ENCODE measurements at regions not wholly inside any gene's neighbourhood (a gene's known extent, or its start where the extent isn't known, plus 50 kb on each side); places are given as distances from the start of the nearest gene placed in this dataset.

DNA sequence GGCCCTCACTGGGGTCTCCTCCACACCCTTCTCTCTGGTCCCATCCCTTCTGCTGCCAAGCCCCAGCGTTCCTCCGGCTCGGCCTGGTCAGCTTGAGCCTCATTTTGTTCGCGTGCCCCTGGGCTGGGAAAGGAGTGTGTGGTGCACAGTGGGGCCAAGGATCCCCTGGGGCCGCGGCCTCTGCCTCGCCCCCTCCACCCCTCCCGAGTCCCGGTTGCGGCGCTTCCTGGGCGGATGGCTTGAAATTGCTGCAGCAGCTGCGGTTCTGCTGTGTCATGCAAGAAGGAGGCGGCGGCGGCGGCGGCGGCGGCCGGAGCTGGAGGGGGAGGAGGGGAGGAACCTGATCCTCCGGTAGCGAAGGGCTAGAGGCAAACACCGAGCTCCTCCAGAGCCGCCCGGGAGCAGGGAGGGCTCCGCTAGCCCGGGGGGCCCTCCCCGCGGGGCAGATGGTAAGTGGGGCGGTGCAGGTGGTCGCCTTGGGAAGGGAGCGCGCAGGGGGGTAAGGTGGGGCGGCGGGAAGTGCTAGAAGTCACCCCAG lies 217.8 kb upstream of the MKLN1 start (continued):
- TF ChIP-seq ETV6 (CRISPR knock-in tag; IDR thresholded peaks at IDR 0.05), result peak; percentile 45; the same call in 1 of the 2 replicates
- TF ChIP-seq NR1H2 (CRISPR knock-in tag; IDR thresholded peaks at IDR 0.05), result no peak
- TF ChIP-seq ATF1 (CRISPR knock-in tag; IDR thresholded peaks at IDR 0.05), result no peak
- TF ChIP-seq, protein P1, sequence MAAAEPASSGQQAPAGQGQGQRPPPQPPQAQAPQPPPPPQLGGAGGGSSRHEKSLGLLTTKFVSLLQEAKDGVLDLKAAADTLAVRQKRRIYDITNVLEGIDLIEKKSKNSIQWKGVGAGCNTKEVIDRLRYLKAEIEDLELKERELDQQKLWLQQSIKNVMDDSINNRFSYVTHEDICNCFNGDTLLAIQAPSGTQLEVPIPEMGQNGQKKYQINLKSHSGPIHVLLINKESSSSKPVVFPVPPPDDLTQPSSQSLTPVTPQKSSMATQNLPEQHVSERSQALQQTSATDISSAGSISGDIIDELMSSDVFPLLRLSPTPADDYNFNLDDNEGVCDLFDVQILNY (CRISPR knock-in tag; IDR thresholded peaks at IDR 0.05), result no peak
- TF ChIP-seq ZNF138 (CRISPR knock-in tag; conservative IDR thresholded peaks at IDR 0.05), result no peak
- TF ChIP-seq, protein P2, sequence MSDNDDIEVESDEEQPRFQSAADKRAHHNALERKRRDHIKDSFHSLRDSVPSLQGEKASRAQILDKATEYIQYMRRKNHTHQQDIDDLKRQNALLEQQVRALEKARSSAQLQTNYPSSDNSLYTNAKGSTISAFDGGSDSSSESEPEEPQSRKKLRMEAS (CRISPR knock-in tag; IDR thresholded peaks at IDR 0.05), result peak; percentile 20; the same call in 1 of the 2 replicates
- TF ChIP-seq FOXP1 (CRISPR knock-in tag; IDR thresholded peaks at IDR 0.05; ENCODE audit: borderline replicate concordance), result peak; percentile 68; the same call in 1 of the 2 replicates
- no peak for TF ChIP-seq ZNF232 (CRISPR knock-in tag; IDR thresholded peaks at IDR 0.05)

DNA sequence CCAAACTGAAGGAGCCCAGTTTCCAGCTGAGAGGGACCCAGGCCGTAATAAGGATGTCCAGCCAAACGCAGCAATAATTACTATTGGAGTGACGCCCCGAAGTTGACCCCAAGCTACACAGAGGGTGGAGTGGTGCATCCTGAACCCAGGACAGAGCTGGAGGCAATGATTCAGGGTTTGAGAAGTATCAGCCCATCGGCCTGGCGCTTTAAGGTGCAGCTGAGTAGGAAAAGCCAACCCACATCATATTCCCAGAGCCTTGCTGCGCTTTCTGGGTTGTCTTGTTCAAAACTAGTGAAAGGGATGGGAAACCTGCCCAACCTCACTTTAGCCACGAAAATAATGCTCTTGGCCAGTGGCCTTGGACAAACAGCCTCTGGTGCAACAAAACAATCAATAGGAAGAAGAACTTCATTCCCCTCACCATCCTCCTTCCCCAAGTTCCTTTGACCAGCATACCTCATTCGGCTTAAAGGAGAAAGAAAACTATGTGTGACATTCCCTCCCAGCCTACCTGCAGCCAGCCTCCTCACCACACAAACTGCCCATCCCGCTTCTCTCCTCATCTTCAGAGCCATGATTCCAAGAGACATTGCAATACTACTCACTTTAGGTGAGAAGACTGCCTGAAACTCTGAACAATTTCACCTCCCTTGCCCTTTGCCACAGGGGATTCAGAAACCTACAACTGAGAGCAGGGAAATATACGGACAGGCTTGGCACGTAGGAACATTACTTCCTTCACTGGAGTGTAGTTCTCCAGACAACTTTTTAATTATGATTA lies 217.2 kb upstream of the MKLN1 start:
- Mint-ChIP-seq H3K9me3 (no peaks in the 10 kb centered on the region), H3K4me1 (peaks cover 36% of the 10 kb centered on the region), H3K27ac (peak overlapping the region; percentile 61), H3K4me3 (peak overlapping the region; percentile 95), H3K36me3 (no peaks in the 10 kb centered on the region), H3K27me3 (ENCODE audit: low read depth) (peaks cover 12% of the 10 kb centered on the region)
- ChIA-PET POLR2A (interaction anchor here (0.6 to 1.7 kb wide), 6 partner anchors 14 to 217 kb away, joined by 3 to 10 read pairs (median 4); partner anchors contain the start of gene MKLN1), CTCF (interaction anchor here (0.7 to 2.4 kb wide), 9 partner anchors 38 to 436 kb away, joined by 3 to 15 read pairs (median 5); no protein-coding TSS in a partner anchor)
- no peak for DNase-seq (ENCODE audit: low spot score)
- TF ChIP-seq, protein P3, sequence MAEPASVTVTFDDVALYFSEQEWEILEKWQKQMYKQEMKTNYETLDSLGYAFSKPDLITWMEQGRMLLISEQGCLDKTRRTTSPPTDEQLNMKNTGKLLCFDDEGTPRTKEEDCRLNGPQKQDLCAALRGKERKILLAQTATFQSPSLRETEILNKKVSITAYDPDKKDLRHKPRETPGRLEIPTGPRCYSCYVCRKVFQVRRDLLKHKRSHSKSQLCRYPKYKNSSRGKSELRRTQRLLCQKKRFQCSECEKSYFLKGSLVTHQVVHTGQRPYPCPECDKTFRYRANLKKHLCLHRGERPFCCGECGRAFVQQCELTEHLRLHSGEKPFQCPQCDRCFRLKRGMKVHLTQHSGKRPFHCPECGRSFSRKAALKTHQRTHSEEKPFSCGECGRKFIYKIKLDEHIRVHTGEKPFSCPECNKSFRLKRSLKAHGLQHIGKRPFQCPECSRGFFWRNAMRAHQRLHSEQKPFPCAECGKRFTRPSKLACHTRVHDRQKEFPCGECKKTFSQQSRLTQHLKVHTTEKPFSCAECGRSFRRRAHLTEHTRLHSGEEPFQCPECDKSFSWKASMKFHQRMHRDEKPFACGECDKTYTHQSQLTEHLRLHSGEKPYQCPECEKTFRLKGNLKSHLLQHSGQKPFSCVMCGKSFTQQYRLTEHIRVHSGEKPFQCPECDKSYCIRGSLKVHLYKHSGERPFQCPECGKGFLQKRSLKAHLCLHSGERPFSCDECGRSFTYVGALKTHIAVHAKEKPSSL (CRISPR knock-in tag; conservative IDR thresholded peaks at IDR 0.05), result no peak
- TF ChIP-seq, protein P4, sequence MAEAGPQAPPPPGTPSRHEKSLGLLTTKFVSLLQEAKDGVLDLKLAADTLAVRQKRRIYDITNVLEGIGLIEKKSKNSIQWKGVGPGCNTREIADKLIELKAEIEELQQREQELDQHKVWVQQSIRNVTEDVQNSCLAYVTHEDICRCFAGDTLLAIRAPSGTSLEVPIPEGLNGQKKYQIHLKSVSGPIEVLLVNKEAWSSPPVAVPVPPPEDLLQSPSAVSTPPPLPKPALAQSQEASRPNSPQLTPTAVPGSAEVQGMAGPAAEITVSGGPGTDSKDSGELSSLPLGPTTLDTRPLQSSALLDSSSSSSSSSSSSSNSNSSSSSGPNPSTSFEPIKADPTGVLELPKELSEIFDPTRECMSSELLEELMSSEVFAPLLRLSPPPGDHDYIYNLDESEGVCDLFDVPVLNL (CRISPR knock-in tag; IDR thresholded peaks at IDR 0.05; ENCODE audit: borderline replicate concordance, low read depth), result no peak
- TF ChIP-seq FOXJ3 (CRISPR knock-in tag; IDR thresholded peaks at IDR 0.05; ENCODE audit: borderline replicate concordance), result no peak
- TF ChIP-seq SMAD4 (CRISPR knock-in tag; IDR thresholded peaks at IDR 0.05), result no peak
- TF ChIP-seq, protein P2 (CRISPR knock-in tag; IDR thresholded peaks at IDR 0.05), result no peak
- no peak for TF ChIP-seq NR3C1 (CRISPR knock-in tag; conservative IDR thresholded peaks at IDR 0.05; ENCODE audit: low read depth)
- ATAC-seq, result no peak

DNA sequence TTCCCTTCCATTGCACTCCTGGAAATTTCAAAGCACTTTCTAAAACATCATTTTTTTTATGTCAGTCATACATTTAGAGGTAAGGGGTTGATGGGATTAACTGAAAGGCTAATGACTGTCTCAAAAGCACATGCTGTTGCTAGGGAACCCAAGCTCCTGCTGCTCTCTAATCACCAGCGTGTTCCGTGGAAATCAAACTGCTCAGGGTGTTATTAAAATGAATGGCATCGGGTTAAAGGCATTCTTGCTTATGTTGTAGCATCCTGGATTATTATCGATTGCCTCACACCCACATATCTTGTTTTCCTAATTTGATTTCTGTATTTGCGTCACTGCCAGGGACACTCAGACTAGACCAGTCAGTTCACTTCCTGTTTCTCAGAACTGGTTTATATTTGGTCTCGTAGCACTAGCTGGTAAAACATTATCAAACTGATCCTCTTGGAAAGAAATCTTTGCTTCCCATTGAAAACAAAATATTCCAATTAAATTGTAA lies 216.5 kb upstream of the MKLN1 start:
- peaks cover 36% of the 10 kb centered on the region for H3K4me1 Mint-ChIP-seq
- H3K9me3 Mint-ChIP-seq, result no peaks in the 10 kb centered on the region
- TF ChIP-seq ZNF121 (CRISPR knock-in tag; IDR thresholded peaks at IDR 0.05), result no peak
- 0 out of 2 replicates have a peak, but pooled peaks have one; percentile 25 for TF ChIP-seq SMAD3 (CRISPR knock-in tag; IDR thresholded peaks at IDR 0.05; ENCODE audit: borderline replicate concordance)
- CTCF ChIA-PET, result interaction anchor here (2.4 kb wide), 1 partner anchor 192 kb away, joined by 9 read pairs; no protein-coding TSS in a partner anchor
- H3K4me3 Mint-ChIP-seq, result peak overlapping the region; percentile 95
- H3K36me3 Mint-ChIP-seq, result no peaks in the 10 kb centered on the region
- H3K27ac Mint-ChIP-seq, result peak overlapping the region; percentile 61; the same call in 1 of the 2 replicates
- no peak for DNase-seq (ENCODE audit: low spot score)
- H3K27me3 Mint-ChIP-seq (ENCODE audit: low read depth), result peaks cover 12% of the 10 kb centered on the region
- ATAC-seq, result no peak
- POLR2A ChIA-PET, result no interaction called here

All from WTC11 (cell line).